ENCODE measurements at regions not wholly inside any gene's neighbourhood (a gene's known extent, or its start where the extent isn't known, plus 50 kb on each side); places are given as distances from the start of the nearest gene placed in this dataset.

DNA sequence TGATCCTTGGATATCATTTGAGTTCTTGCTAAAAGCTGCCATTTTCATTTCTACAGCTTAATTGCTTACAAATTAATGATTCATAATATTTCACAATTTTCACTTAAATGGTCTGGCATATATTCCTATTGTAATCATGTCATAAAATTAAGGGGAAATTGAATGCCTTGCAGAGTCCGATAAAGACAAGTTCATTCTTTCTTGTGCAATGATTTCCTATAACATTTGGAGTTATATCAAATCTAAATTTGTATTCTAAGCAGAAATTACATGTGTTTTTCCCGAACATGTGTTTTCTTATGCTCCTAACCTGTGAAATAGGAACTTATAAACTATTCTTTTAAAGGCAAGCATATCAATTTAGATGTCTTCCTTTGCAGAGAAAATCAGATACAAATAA is 118.3 kb upstream of the CYYR1 start:
- BruUV-seq (replicated peaks), result no TSS peak
- no peaks in the 10 kb centered on the region; the same call in 1 of the 2 replicates for H3K9me3 ChIP-seq
- no peaks in the 10 kb centered on the region for H3K4me1 Mint-ChIP-seq (ENCODE audit: low read depth, unreplicated experiment)
- no peak overlapping the region for H3K4me3 Mint-ChIP-seq (ENCODE audit: unreplicated experiment)
- intact Hi-C loops (cut with micrococcal nuclease; ENCODE audit: unreplicated experiment), result no loop called here
- H3K27ac Mint-ChIP-seq (ENCODE audit: unreplicated experiment), result no peak overlapping the region
- TF ChIP-seq, protein P1, sequence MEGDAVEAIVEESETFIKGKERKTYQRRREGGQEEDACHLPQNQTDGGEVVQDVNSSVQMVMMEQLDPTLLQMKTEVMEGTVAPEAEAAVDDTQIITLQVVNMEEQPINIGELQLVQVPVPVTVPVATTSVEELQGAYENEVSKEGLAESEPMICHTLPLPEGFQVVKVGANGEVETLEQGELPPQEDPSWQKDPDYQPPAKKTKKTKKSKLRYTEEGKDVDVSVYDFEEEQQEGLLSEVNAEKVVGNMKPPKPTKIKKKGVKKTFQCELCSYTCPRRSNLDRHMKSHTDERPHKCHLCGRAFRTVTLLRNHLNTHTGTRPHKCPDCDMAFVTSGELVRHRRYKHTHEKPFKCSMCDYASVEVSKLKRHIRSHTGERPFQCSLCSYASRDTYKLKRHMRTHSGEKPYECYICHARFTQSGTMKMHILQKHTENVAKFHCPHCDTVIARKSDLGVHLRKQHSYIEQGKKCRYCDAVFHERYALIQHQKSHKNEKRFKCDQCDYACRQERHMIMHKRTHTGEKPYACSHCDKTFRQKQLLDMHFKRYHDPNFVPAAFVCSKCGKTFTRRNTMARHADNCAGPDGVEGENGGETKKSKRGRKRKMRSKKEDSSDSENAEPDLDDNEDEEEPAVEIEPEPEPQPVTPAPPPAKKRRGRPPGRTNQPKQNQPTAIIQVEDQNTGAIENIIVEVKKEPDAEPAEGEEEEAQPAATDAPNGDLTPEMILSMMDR (IDR thresholded peaks at IDR 0.05; ENCODE audit: insufficient read depth in 1 of 2, low read depth in 1 of 2, low read length in 1 of 2, severe bottlenecking in 1 of 2, unreplicated experiment in 1 of 2), result no peak
- H3K9me3 Mint-ChIP-seq (ENCODE audit: unreplicated experiment), result peaks cover 15% of the 10 kb centered on the region
- H3K36me3 Mint-ChIP-seq (ENCODE audit: insufficient read depth, unreplicated experiment), result no peaks in the 10 kb centered on the region
- POLR2A ChIA-PET, result no interaction called here
- H3K4me1 ChIP-seq, result no peaks in the 10 kb centered on the region
- no peak for DNase-seq
- H3K27me3 ChIP-seq (replicated peaks; ENCODE audit: control insufficient read depth, insufficient read depth, low read length), result no peaks in the 10 kb centered on the region
- H3K36me3 ChIP-seq (ENCODE audit: control insufficient read depth, insufficient read depth, low read length), result no peaks in the 10 kb centered on the region
- no peak overlapping the region for H3K4me3 ChIP-seq (ENCODE audit: low read depth, low read length)
- H3K27me3 Mint-ChIP-seq (ENCODE audit: insufficient read depth, unreplicated experiment), result no peaks in the 10 kb centered on the region
- CTCF ChIA-PET, result no interaction called here

DNA sequence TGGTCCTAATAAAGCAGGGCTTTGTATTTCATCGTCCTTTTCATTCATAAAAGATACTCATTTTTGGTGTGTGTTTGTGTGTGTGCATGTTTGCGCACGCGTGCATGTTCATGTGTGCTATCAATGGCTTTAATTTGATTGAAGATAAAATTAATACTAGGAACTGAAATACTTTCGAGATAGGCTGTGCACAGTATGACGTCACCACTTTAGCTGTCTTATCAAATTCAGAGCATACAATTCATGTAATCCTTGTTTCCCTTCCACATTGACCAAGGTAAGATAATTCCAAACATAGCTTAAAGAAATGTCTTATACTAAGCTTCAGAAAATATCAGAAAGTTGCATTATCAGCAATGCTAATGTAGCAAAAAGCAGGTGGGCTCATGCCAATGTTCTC is 113.6 kb upstream of the CYYR1 start:
- intact Hi-C loops (cut with micrococcal nuclease; ENCODE audit: unreplicated experiment), result no loop called here
- no peaks in the 10 kb centered on the region for H3K36me3 Mint-ChIP-seq (ENCODE audit: insufficient read depth, unreplicated experiment)
- ChIA-PET POLR2A (no interaction called here), CTCF (no interaction called here)
- TF ChIP-seq, protein P1 (IDR thresholded peaks at IDR 0.05; ENCODE audit: insufficient read depth in 1 of 2, low read depth in 1 of 2, low read length in 1 of 2, severe bottlenecking in 1 of 2, unreplicated experiment in 1 of 2), result no peak
- H3K4me1 Mint-ChIP-seq (ENCODE audit: low read depth, unreplicated experiment), result no peaks in the 10 kb centered on the region
- Histone ChIP-seq H3K9me3 (no peaks in the 10 kb centered on the region; the same call in none of the 2 replicates), H3K4me3 (ENCODE audit: low read depth, low read length) (no peak overlapping the region), H3K4me1 (no peaks in the 10 kb centered on the region), H3K36me3 (ENCODE audit: control insufficient read depth, insufficient read depth, low read length) (no peaks in the 10 kb centered on the region), H3K27me3 (replicated peaks; ENCODE audit: control insufficient read depth, insufficient read depth, low read length) (no peaks in the 10 kb centered on the region)
- no peak overlapping the region for H3K27ac Mint-ChIP-seq (ENCODE audit: unreplicated experiment)
- no TSS peak for BruUV-seq (replicated peaks)
- DNase-seq, result no peak
- no peak overlapping the region for H3K4me3 Mint-ChIP-seq (ENCODE audit: unreplicated experiment)
- H3K27me3 Mint-ChIP-seq (ENCODE audit: insufficient read depth, unreplicated experiment), result no peaks in the 10 kb centered on the region
- peaks cover 11% of the 10 kb centered on the region for H3K9me3 Mint-ChIP-seq (ENCODE audit: unreplicated experiment)

DNA sequence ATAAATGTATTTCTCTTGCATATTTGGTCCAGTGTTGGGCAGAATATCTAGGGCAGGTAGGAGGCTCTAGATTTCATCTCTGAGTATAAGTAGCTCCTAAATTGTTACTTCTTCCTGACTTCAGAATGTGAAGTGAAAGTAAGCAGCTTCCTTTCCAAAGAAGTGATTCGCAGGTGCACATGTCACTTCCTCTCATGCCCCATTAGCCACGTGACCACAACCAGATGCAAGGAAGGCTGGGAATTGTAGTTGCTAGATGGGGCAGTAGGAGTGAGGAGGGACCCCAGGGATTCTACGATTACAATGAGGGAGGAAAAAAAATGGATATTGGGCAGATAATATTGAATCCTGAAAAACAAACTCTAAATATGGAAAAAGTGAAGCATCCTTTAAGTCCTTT is 113.2 kb upstream of the CYYR1 start:
- Mint-ChIP-seq H3K4me1 (ENCODE audit: low read depth, unreplicated experiment) (no peaks in the 10 kb centered on the region), H3K27me3 (ENCODE audit: insufficient read depth, unreplicated experiment) (no peaks in the 10 kb centered on the region), H3K36me3 (ENCODE audit: insufficient read depth, unreplicated experiment) (no peaks in the 10 kb centered on the region), H3K27ac (ENCODE audit: unreplicated experiment) (no peak overlapping the region), H3K4me3 (ENCODE audit: unreplicated experiment) (no peak overlapping the region), H3K9me3 (ENCODE audit: unreplicated experiment) (peaks cover 11% of the 10 kb centered on the region)
- TF ChIP-seq, protein P1 (IDR thresholded peaks at IDR 0.05; ENCODE audit: insufficient read depth in 1 of 2, low read depth in 1 of 2, low read length in 1 of 2, severe bottlenecking in 1 of 2, unreplicated experiment in 1 of 2), result no peak
- POLR2A ChIA-PET, result no interaction called here
- CTCF ChIA-PET, result no interaction called here
- Histone ChIP-seq H3K27me3 (replicated peaks; ENCODE audit: control insufficient read depth, insufficient read depth, low read length) (no peaks in the 10 kb centered on the region), H3K9me3 (no peaks in the 10 kb centered on the region; the same call in none of the 2 replicates), H3K36me3 (ENCODE audit: control insufficient read depth, insufficient read depth, low read length) (no peaks in the 10 kb centered on the region), H3K4me3 (ENCODE audit: low read depth, low read length) (no peak overlapping the region), H3K4me1 (no peaks in the 10 kb centered on the region)
- DNase-seq, result peak in 1 of 2 experiments; percentile 3
- BruUV-seq (replicated peaks), result no TSS peak
- intact Hi-C loops (cut with micrococcal nuclease; ENCODE audit: unreplicated experiment), result no loop called here
